Activated CD8-positive, alpha-beta T cell treated with anti-CD3 and anti-CD28 coated beads for 36 hours (primary cell): ENCODE measurements at regions not wholly inside any gene's neighbourhood (a gene's known extent, or its start where the extent isn't known, plus 50 kb on each side); places are given as distances from the start of the nearest gene placed in this dataset.

ENCODE experiments used
- ATAC-seq: fragments of 200-7000 bp; cut with Tn5 transposase; one replicate; pipeline ENCODE4 v1.10.0; 2021; ENCODE audit warnings: mild to moderate bottlenecking, moderate library complexity
- CTCF ChIA-PET: fragments of 350-600 bp; sonication (Branson Sonifier 250); formaldehyde crosslinking; loops from one replicate; lab custom pipeline; 2021; ENCODE audit warnings: antibody characterized with exemption; lab: Charles Lee
- POLR2A ChIA-PET: fragments of 350-600 bp; sonication (Branson Sonifier 250); formaldehyde crosslinking; loops from one replicate; lab custom pipeline; 2021; ENCODE audit warnings: antibody characterized with exemption; lab: Charles Lee
- DNase-seq: peaks from one replicate; pipeline ENCODE4 v3.0.0-alpha.2; 2020
- H3K27ac Mint-ChIP-seq: one replicate; pipeline ENCODE4 v1.8.0; 2021; ENCODE audit warnings: mild to moderate bottlenecking, mixed read lengths
- H3K27me3 Mint-ChIP-seq: one replicate; pipeline ENCODE4 v1.8.0; 2021; ENCODE audit warnings: mixed read lengths
- H3K36me3 Mint-ChIP-seq: one replicate; pipeline ENCODE4 v1.8.0; 2021; ENCODE audit warnings: low read depth, mixed read lengths
- H3K4me1 Mint-ChIP-seq: one replicate; pipeline ENCODE4 v1.8.0; 2021; ENCODE audit warnings: low read depth, mixed read lengths
- H3K4me3 Mint-ChIP-seq: one replicate; pipeline ENCODE4 v1.8.0; 2021; ENCODE audit warnings: mild to moderate bottlenecking, moderate library complexity, mixed read lengths
- H3K9me3 Mint-ChIP-seq: one replicate; pipeline ENCODE4 v1.8.0; 2021; ENCODE audit warnings: mixed read lengths
- CTCF ChIP-seq: fragments of 200-600 bp; IDR thresholded peaks from one replicate; pipeline ENCODE4 v1.8.0; 2022; ENCODE audit warnings: antibody characterized with exemption, mild to moderate bottlenecking
- intact Hi-C: fragments of 100-400 bp; cut with micrococcal nuclease; formaldehyde crosslinking; loops from one replicate; pipeline ENCODE4 v1.10.0; 2022

DNA sequence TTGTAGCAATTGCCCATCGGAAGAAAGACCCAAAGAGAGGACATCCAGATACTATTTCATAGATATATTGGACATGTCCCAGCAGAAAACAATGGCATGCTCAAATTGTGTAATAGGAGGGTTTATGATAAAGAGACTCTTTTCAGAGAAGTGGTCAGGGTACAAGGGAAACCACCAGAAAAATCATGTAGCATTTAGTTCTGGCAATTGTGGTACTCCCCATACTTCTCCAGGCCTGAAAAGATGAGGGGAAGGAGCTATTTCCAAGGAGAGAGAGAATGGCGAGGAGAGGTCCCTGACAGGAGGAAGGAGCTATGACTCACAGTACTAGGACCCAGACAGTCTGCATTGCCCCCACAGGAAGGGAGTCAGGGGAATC lies 68.4 kb upstream of the ADO start:
- H3K27me3 Mint-ChIP-seq = peaks cover 1% of the 10 kb centered on the region
- POLR2A ChIA-PET = interaction anchor here (1.6 kb wide), 1 partner anchor 13 kb away, joined by 5 read pairs; no protein-coding TSS in a partner anchor
- no peaks in the 10 kb centered on the region for H3K36me3 Mint-ChIP-seq
- DNase-seq (no peak), ATAC-seq (no peak)
- H3K4me1 Mint-ChIP-seq = peaks cover 11% of the 10 kb centered on the region
- H3K27ac Mint-ChIP-seq = no peak overlapping the region
- TF ChIP-seq CTCF = no peak
- no peaks in the 10 kb centered on the region for H3K9me3 Mint-ChIP-seq
- H3K4me3 Mint-ChIP-seq = no peak overlapping the region
- intact Hi-C loops = no loop called here
- CTCF ChIA-PET = interaction anchor here (0.9 to 6.5 kb wide), 5 partner anchors 13 to 125 kb away, joined by 3 to 35 read pairs (median 17); partner anchors contain the start of gene ADO

DNA sequence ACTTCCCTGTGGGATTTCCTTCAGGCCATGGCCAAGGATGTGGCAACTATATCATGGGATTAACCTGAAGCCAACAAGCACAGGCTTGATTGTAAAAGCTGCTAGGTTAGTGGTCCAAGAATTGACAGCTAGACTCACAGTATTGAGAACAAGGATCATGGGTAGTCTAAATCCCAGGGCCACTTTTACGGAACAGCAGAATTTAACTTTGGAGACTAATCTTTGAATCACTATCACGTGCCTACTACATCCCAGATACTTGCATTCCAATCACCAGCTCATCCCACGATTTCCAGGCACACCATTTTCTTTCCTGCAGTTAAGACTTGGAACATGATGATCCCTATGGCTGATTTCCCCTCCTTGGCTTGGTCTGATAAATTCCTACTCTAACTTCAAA lies 65.6 kb upstream of the ADO start:
- no peak for ATAC-seq
- intact Hi-C loops = no loop called here
- Mint-ChIP-seq H3K36me3 (no peaks in the 10 kb centered on the region), H3K9me3 (no peaks in the 10 kb centered on the region), H3K27ac (no peak overlapping the region), H3K27me3 (no peaks in the 10 kb centered on the region), H3K4me1 (peaks cover 20% of the 10 kb centered on the region), H3K4me3 (no peak overlapping the region)
- no peak for DNase-seq
- no peak for TF ChIP-seq CTCF
- ChIA-PET CTCF (no interaction called here), POLR2A (no interaction called here)

DNA sequence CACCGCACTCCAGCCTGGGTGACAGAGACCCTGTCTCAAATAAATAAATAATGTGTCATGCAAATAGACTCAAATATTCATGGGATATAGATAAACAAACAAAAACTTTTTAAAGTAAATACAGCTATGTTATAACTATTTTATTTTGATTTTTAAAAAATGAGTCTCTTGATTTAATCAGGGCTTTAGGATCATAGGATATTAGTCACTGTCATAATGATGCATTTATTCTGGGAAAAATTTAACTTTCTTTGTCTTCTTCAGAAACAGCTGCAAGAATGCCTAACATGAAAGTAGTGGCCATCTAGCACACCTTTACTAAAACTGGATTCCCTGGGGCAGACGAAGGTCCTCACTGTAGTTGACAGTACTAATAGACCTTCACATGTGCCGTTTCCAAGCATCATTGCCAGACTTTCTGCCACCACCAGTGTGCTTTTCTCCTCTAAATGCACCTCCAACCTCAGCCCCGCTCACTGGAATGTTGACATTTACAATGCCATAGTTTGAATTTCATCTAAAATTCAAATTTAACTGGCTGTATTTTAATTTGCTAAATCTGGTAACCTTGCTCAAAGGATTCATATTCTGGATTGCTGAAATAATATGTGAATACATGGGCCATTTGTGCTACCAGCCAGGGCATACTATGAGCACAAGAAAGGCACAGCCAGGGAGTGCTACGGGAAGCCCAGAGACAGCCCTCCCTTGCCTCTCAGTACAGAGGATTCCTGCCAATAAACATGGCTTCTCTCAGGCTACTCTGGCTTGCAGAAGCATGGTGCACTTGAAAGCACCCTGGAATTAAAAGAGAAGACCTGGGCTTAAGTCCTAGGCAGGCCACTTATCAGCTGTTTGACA lies 63.4 kb upstream of the ADO start:
- no peak for TF ChIP-seq CTCF
- no peaks in the 10 kb centered on the region for H3K27me3 Mint-ChIP-seq
- H3K4me3 Mint-ChIP-seq = no peak overlapping the region
- ATAC-seq = no peak
- no peaks in the 10 kb centered on the region for H3K36me3 Mint-ChIP-seq
- ChIA-PET CTCF (no interaction called here), POLR2A (interaction anchor here (1.9 kb wide), 1 partner anchor 9 kb away, joined by 4 read pairs; no protein-coding TSS in a partner anchor)
- H3K4me1 Mint-ChIP-seq = peaks cover 20% of the 10 kb centered on the region
- DNase-seq = no peak
- intact Hi-C loops = no loop called here
- H3K27ac Mint-ChIP-seq = no peak overlapping the region
- H3K9me3 Mint-ChIP-seq = no peaks in the 10 kb centered on the region

DNA sequence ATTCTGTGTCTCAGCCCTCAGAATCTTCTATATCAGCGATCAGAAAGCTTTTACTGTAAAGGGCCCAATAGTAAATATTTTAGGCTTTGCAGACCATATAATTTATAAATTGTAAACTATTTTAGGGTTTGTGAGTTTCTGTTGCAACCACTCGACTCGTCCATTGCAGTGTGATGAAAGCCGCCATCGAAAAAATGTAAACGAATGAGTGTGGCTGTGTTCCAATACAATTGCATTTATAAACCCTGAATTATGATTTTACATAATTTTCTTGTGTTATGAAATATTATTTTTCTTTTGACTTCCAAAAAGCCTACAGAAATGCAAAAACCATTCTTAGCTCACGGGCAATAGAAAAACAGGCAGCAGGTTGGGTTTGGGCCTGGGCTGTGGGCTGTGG lies 62.5 kb upstream of the ADO start:
- ChIA-PET CTCF (no interaction called here), POLR2A (interaction anchor here (1.9 kb wide), 1 partner anchor 10 kb away, joined by 4 read pairs; no protein-coding TSS in a partner anchor)
- peaks cover 18% of the 10 kb centered on the region for H3K4me1 Mint-ChIP-seq
- H3K4me3 Mint-ChIP-seq = no peak overlapping the region
- H3K27ac Mint-ChIP-seq = no peak overlapping the region
- no peaks in the 10 kb centered on the region for H3K9me3 Mint-ChIP-seq
- no peaks in the 10 kb centered on the region for H3K27me3 Mint-ChIP-seq
- ATAC-seq = no peak
- no peak for TF ChIP-seq CTCF
- no peak for DNase-seq
- H3K36me3 Mint-ChIP-seq = no peaks in the 10 kb centered on the region
- intact Hi-C loops = no loop called here

- CTCF ChIA-PET = no interaction called here
- POLR2A ChIA-PET = no interaction called here
- Mint-ChIP-seq H3K9me3 (no peaks in the 10 kb centered on the region), H3K27me3 (no peaks in the 10 kb centered on the region), H3K4me3 (no peak overlapping the region), H3K27ac (no peak overlapping the region), H3K36me3 (no peaks in the 10 kb centered on the region), H3K4me1 (peaks cover 13% of the 10 kb centered on the region)
- no peak for TF ChIP-seq CTCF
- no peak for DNase-seq
- intact Hi-C loops = no loop called here
- ATAC-seq = no peak
Measured at GRCh38 chr10:62742536-62743061, 61.9 kb upstream of the ADO start.
